NCI-H345 treated with DMSO at 0.1 percent for 48 hours (cell line): ENCODE measurements at regions not wholly inside any gene's neighbourhood (a gene's known extent, or its start where the extent isn't known, plus 50 kb on each side); places are given as distances from the start of the nearest gene placed in this dataset.

ENCODE experiments used
- DNase-seq: peaks from one replicate; lab custom pipeline; 2025; ENCODE audit not compliant: unreplicated experiment; lab: John Stamatoyannopoulos, UW

- no peak for DNase-seq
Observed at GRCh38 chr14:36465178-36465577, 54.9 kb downstream of the NKX2-1 start.

GRCh38 chr14:36462890-36463289, 57.1 kb downstream of the NKX2-1 start:
- no peak for DNase-seq

DNA sequence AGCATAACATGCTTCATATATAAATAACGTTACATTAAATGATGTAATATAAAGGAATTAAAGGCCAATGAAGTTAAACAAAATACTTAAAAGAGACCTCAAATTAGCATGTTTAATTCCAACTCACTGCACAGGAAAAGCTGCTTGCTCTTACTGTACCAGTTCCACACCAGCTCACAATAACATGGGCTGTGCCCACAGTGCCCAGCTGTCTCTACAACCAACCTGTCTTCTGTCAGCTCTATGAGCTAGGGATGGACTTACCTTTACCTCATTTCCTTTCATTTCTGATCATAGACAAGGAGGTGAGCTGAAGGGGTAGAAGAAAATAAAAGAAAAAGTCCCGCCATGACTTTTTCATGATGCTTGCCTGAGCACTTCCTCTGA, 64.8 kb downstream of the NKX2-1 start:
- no peak for DNase-seq

DNA sequence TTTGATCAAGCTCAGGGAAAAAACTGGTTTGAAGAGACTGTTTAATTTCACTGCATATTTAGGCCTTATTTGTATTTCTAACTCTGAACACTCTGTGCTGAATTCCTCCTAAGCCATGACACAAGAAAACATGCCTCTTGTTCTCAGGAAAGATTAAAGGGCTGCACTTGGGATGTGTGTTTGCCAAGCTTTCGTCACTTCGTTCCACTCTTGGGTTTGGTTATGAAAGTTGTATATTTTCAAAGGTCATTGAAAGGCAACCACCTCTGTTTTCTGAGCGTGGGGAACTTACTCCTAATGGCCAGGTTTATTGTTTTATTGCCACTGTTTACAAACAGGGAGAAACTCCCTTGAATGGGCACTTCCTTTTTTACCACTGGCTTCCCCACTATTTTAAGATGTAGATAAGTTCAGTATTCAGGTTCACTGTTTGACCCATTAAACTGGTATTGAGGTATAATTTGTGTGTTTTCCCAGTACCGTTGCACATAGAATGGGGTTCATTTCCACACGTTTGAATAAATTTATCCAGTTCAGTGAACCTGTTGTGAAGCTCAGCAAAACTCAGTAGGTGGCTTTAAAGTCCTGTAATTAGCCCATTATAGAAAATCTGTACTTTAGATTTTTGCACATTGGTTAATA, 65.3 kb downstream of the NKX2-1 start:
- DNase-seq: no peak

- no peak for DNase-seq
Observed at GRCh38 chr14:36452860-36453259, 67.2 kb downstream of the NKX2-1 start.

DNA sequence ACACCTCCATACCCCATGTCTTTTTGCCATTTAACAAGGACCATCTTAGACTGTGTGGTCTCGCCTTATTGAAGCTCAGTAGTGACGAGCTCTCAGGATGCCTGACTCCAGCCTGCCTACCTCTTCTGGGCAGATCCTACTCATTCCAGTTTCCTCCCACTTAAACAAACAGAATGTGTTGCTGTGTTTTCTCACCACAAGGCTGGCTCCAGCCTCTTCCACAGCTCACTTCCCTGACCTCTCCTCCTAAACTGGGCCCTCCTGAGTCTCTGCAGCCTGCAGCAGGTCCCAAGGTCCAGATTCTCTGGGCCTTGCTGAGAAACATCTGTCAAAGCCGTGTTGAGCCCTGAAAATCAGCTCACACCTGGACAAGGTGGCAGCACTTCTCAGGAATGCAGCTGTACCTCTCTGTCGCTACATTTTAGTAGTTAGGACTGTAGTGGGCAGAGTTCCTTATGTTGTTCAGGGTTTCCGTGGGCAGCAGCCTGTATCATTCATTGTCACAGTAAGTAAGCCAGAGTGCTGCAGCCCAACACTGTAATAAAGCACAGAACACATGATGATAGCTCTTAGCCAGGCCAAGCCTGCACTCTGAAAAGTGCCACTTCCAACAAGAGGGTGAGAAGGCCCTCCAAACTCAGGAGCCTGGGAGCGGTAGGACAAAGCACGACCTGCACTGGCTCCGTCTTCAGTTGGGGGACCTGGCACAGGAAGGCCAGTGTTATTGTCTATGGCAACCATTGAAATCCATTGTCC, 68.5 kb downstream of the NKX2-1 start:
- DNase-seq: no peak

DNA sequence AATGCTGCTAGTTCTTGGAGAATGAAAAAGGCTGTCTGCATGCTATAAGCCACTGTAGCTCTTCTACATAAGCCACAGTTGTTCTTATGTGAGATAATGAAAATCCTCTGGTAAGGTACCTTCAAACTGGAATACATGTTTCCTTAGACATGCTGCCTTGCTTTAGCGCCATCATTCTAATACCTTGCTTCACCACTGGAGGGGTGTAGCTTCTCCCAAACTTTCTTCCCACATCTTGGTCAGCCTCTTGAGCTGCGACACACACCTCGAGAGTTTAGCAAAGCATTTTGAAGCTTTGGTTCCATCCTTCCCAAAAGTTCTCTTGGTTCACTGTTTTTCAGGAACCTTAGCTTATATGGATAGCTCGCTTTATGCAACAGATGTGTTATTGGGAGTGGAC, 69.5 kb downstream of the NKX2-1 start:
- DNase-seq: no peak

GRCh38 chr14:36449903-36450302, 70.1 kb downstream of the NKX2-1 start:
- no peak for DNase-seq

GRCh38 chr14:36443374-36443773, 76.7 kb downstream of the NKX2-1 start:
- DNase-seq: peak; percentile 60

DNA sequence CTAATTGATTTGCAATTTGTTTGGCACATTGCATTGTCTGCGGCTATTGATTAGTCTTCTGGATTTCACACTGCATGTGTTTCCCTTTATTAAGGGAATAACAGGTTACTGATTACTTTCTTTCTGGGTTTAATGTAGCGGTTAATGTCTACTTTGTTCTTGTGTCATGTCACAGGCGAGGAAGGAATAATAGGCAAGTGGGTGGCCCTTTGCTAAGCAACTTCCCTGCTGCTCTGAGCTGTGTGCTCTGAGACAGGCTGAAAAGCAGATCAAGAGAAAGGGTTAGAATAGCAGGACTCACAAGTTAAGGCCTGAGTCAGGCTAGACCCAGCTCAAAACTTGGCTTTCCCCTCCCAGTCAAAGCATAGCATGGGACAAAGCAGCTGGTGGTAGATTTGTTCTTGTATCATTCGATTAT, 77.2 kb downstream of the NKX2-1 start:
- DNase-seq: peak; percentile 37

GRCh38 chr14:36441283-36441682, 78.7 kb downstream of the NKX2-1 start:
- DNase-seq: no peak

DNA sequence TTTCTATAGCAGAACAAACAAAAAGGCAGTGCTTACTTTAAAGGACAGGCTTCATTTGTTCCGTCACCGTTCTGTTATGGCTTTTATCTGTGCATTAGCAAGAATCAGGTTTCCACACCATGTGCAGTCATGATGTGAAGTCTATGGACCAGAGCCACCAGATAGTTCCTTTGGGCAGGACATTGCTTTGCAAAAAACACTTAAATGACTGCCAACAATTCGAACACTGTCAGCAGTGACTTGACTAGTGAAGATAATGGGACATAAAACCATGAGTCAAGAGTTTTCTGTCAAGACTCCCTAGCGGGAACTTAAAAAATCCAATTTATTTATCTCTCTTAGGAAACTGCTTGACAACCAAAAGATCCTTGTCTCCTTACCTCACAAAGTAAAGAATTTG, 80.3 kb downstream of the NKX2-1 start:
- DNase-seq: peak; percentile 90

DNA sequence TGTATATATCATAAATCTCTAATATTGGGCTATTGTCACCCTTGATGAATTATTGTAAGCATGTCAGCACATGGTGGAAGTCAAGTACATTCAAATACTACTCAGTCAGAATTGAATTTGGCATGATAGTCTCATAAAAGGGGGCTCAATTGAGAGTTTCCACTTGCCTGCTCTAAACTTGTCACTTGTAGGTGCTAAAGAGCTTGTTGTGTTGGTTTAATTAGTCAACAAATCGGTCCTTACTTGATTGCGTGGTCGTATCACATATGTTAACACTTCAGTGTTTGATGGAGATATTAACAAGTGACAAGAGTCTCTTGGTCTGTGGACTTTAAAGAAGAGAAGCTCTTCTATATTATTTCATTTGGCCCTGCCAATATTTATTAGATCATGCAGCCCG, 81.1 kb downstream of the NKX2-1 start:
- peak; percentile 73 for DNase-seq

- no peak for DNase-seq
Observed at GRCh38 chr14:36430662-36431084, 89.4 kb downstream of the NKX2-1 start.

DNA sequence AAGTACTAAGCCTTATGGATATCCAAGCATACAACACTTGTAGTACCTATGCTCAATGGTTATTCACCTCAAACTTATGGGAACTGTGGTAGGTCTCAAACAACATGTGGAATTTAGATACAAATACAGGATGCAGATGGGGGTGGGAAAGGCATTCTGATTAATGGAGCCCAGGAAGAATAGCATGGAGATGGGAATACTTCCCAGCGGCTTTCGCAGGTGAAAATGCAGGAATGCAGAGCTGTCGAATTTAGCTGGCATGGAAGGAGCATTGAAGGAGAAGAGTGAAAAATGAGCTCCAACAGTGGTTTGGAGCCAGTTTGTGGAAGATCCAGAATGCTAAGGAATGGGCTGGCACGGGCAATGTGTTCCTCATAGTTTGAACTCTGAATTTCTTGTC, 89.9 kb downstream of the NKX2-1 start:
- no peak for DNase-seq

DNA sequence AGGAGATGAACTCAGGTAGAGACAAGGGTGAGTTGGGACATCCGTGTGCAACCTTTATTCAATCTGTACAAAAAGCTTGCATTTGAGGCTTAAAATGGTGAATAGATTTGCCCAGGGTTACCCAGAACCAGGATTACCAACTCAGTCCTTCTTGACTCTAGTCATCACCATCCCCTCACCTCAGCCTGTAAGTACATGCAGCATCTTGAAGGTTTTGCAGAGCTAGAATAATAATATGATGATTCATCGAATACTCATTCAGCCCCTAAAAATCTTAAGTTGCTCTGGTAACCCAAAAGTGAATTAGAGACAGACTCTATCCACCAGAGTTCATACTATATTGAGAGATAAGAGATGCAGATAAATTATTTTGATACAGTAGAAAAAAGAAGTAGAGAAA, 90.3 kb downstream of the NKX2-1 start:
- no peak for DNase-seq

DNA sequence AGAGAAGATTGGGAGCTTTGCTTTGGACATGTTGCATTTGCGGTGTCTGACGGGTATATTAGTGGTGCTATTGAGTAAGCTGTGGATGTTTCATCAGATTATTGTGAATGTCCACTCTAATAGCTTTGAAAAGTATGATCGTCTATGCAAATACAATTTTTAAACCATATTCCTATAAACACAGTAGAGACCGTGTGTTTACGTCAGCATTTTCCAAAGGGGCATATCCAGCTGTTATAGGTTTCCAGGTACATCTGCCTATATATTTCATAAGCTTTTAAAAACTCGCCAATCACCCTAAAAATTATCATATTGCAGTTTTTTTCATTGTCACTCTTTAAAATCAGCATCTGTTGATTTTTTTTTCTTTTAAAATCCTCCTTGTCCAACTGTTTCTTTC, 91.7 kb downstream of the NKX2-1 start:
- DNase-seq: no peak

GRCh38 chr14:36426836-36427235, 93.2 kb downstream of the NKX2-1 start:
- no peak for DNase-seq

- DNase-seq: no peak
Observed at GRCh38 chr14:36426113-36426512, 93.9 kb downstream of the NKX2-1 start.

- DNase-seq: peak; percentile 95
Observed at GRCh38 chr14:36424478-36425102, 95.4 kb downstream of the NKX2-1 start.

DNA sequence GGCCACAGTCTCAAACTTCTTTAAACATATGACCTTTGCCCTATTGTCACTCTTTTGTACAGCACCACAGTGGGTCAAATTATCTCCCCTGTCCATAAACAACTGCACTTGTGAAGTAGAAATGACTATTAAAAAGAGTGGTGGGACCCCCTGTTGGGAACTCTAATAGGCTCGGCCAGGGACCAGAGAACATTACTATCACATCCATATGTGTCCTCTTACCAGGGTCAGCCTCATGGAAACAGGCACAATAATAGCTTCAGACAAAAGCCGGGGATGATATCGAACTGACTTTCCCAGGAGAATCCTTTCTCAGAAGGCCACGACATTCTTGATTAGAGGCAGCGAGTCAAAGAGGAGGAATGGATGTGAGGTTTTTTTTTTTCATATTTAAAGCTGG, 96.6 kb downstream of the NKX2-1 start:
- DNase-seq: no peak

DNA sequence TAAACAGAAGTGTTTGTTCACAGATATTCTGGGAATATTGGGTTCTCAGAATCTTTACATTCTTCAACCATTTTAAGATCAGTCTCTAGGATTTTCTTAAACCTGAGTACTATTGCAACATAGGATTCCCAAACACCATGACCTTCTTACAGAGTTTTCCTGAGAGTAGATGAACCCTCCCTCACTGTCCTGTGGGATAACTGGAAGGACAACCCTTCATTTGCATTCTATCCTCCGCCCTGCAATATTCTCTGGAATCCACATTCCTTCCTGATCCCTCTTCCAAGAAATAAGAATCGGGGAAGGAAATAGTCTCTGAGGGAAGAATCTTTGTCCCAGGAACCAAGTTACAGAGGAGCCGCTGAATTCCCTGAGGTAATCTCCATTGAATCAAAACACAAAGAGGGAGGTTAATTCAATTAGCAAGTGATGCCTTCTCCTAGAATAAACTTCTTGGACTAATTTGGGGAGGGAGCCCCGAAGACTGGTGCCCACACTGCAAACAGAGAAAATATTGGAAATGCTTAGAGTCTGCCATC, 99.8 kb upstream of the MBIP start:
- DNase-seq: no peak
